ENCODE measurements at regions not wholly inside any gene's neighbourhood (a gene's known extent, or its start where the extent isn't known, plus 50 kb on each side); places are given as distances from the start of the nearest gene placed in this dataset.
A peak's percentile ranks its signal among the peaks of the same experiment; 100 is the strongest.

DNA sequence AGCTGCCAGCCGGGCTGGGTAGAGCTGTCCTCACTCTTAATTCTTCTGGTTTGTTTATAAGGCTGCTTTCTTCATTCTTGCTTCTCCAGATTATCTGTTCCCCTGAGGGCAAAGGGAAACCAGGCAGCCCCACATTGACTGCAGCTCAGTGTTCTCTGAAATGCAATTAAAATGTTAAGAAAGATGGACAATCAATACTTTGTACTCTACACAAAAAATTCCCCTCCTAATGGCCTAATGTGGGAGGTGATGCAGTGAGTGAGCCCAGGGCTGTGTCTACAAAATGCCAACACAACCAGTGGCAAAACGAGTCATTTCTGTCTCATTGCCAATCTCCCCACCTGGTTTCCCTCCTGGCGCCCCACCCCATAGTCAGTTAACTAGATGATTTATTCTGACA, 541.7 kb upstream of the RAB6C start:
- ATAC-seq (no peak), DNase-seq (ENCODE audit: low spot score) (no peak)
- intact Hi-C loops (cut with DNase I): no loop called here

DNA sequence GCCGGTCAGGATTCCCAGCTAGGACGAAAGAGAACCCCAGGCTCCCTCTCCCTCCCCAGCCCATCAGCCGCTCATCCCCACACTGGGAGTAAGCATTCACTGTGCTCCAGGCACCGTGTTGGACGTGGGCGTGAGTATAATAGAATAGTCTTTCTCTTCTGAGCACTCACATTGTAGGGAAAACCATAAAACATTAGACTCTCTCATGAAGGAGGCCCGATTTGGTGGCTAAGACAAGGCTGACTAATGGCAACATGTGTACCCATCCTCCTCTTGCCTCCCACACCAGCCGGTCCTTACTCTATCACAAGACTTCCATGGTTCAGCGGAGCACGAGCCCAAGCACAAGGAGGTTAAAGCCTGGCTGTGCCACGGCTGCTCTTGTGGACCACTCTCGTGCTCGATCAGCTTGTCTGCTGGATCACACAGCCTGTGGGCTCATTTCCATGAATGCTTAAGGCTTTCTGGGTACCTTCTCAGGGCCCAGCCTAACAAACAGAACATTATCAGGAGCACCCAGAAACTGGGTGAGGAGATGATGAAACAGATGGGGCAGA, 540.9 kb upstream of the RAB6C start:
- ATAC-seq: peak; percentile 57
- no peak for DNase-seq (ENCODE audit: low spot score)
- intact Hi-C loops (cut with DNase I): no loop called here

DNA sequence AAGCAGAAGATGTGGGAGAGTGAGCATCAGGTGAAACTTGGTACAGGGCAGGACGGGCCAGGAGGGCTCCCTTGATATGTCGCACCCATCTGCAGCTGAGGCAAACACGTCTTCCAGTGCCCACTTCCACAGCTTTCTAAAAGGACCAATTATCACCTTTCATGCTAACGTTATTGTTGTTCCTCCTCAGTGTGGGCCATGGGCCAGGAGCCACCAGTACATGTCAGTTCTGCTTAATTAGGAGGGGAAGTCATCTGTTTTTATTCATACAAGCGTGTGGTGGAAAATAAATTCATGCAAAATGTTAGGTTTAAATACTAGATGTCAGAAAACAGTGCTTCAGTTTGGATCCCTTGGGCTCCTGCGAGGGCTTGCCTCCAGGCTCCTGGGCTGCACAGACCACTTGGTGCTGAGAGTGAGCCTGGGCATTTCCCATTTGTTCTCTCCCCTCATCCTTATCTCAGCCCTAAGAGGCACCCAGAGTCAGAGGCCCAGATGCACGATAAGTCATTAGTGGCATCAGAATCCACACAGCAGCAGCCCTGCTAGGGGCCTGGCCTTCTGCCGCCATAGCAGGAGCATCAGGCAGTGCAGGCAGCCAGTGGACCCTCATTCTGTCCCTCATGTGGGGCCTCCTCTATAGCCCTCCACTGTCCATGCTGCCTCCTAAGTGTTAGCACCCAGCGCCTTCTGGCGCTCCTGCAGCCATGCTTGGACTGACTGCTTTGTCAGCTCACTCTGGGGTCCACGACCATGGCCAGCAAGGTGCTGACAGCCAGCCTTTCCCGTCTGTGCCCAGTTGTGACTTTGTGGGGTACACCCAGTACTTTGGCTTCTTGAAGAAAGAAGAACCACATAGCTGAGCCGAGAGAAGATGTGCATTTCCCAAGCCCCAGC, 539.8 kb upstream of the RAB6C start:
- ATAC-seq (no peak), DNase-seq (ENCODE audit: low spot score) (no peak)
- intact Hi-C loops (cut with DNase I): no loop called here

DNA sequence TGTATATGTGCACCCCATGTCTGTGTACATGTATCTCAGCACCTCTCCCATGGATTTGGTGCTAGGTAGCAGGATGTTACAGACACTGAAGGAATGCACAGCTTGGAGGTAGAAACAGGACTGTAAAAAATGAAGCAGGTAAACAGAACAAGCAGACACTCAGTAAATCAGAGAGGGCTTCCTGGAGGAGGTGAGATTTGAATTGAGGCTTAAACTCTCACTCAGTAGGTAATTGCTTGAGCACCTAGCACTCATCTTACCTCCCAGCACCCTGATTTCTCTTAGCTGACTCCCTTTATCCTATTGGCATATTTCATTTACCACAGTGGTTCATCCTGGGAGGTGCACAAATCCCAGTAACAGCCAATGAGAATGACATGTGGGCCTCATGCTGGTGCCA, 537.9 kb upstream of the RAB6C start:
- intact Hi-C loops (cut with DNase I): no loop called here
- no peak for ATAC-seq
- no peak for DNase-seq (ENCODE audit: low spot score)

DNA sequence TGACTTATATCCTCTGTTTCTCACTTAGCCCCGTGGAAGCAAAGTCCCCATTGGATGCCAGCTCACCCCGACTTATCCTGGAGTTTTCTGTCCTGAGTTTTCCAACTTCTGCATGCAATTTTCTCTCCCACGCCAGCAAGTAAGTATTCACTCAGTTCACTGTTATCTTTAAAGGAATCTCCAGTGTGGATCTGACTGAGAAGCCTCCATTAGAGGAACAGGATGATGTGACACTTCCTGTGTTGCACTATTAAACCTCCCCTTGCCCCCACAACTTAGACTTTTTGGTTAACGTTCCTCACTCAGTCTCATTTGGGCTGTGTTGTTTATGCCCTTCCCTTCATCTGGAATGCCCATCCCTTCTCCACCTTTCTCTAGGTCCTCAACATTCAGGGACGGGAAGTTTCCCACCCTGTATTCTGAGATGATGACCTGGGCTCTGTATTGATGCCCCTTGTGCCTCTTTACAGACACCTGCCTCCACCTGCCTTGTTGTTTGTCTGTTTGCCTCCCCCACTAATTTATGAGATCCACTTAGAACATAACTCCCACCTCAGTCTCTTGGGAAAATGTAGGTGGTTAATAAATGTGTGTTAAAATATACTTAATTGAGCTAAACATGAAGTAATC, 536.1 kb upstream of the RAB6C start:
- intact Hi-C loops (cut with DNase I): no loop called here
- ATAC-seq (no peak), DNase-seq (ENCODE audit: low spot score) (no peak)

DNA sequence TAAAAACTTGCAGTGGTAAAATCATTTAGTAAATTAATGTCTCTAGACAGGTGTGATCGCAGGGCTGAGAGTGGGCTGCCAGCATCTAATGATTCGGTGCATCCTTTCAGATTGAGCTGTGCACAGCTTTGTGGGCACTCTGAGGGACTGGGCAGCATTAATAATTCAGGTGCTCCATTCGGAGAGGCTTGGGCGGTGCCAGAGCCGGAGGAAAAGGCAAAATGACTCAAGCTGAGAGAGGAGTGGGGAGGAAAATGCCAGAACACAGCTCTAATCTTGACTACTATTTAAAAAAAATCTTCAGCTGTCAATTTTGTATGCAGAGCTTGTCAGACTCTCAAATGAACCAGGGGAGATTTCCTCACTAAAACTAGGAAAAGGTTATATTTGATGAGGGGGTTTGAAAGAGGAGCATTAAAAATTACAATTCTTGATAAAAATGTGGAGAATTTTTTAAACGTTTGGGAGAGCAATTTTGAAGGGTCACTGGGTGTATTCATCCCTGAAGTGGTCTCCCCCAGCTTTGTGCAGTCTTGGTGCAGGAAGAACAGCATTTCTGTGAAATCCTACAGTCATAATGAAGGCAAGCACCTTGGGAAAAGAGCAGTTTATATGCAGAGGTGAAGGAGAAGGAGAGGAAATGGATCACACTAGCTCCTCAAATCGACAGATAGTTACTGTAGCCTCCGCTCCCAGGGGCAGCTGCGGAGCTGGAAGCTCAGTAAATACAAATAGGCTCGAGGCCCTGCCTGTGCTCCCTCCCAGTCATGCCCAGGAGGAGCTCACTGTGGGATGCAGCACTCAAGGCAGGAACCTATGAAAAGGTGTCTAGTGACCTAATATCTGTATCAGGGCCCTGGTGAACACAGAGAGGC, 535.4 kb upstream of the RAB6C start:
- intact Hi-C loops (cut with DNase I): no loop called here
- DNase-seq (ENCODE audit: low spot score): no peak
- no peak for ATAC-seq

DNA sequence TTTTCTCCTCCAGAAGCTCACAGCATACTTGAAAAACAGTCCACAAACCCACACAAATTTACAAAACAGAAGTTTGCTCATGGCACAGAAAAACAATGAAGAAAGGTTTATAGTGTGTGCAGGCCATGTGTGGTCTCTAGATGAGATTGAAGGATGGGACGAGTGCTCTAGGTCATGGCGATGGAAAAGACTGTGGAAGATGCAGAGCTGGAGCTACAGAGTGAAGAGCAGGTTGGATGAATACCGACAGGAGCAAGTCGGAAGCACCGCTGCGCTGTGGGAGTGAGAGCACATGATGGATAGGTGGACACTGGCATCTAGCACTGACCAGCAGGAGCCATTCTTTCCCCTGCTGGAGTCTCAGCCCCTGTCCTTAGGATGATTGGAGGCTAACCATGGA, 534.7 kb upstream of the RAB6C start:
- DNase-seq (ENCODE audit: low spot score) (no peak), ATAC-seq (no peak)

DNA sequence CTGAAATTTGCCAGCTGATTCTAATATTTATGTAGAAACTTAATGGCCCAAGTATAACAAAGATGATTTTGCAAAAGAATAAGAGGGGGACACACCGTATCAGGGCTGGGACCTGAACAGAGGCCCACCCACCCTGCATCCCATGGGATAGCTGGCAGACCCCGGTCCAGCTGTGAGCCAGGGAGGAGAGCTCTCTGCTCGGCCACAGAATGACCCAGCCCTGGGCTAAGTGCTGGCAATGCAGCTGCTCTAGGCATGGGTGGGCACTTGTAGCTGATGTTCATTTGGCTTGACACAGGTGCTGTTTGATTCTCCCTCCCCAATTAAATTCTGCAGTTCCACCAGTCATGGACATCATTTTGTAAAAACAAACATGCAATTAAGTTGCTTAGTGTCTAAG, 522.8 kb upstream of the RAB6C start:
- DNase-seq (ENCODE audit: low spot score) (no peak), ATAC-seq (no peak)
- intact Hi-C loops (cut with DNase I): no loop called here

More for the DNA sequence above, 534.7 kb upstream of the RAB6C start:
- intact Hi-C loops (cut with DNase I): no loop called here

DNA sequence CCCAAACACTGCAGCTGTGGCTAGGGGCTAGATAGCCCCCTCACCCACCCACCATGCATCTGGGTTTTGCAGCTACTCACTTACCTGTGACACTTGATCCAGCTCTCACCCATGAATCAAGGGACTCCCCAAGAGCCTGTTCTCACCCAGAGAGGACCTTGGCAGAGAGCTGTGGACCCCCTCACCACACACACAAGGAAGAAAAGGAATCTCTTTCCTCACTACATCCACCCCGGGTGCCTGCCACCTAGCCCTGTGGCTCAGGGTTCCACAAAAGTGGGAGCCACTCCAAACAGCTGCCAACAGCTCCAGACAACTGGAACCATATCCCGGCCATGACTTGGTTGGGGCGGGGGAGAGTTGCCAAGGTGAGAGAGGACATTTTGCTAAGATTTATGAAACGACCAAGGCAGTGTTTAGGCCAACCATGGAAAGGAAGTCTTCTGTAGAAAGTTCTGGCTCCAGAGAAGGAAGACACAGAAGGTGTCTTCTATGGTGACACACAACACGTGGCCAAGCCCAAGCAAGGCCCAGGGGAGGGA, 522.1 kb upstream of the RAB6C start:
- ATAC-seq (no peak), DNase-seq (ENCODE audit: low spot score) (no peak)
- intact Hi-C loops (cut with DNase I): no loop called here

DNA sequence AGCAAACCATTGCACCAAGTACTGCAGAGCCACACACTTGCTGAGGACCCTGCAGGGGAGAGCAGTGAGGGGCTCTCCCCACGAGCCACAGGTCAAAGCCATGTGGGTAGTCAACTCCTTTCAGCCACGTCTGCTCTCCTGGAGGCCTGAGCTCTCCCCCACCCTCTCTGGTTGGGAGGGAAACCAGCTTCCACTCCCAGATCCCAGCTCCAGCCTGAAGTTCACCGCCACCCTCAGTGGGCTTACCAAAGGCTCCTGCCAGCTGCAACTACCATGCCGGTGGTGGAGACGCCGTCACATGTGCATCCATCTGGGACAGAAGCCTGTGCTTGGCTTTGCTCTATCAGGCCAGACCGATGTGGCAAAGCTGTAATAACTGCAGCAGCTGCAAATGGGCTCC, 521.5 kb upstream of the RAB6C start:
- ATAC-seq: no peak
- intact Hi-C loops (cut with DNase I): no loop called here
- DNase-seq (ENCODE audit: low spot score): no peak

DNA sequence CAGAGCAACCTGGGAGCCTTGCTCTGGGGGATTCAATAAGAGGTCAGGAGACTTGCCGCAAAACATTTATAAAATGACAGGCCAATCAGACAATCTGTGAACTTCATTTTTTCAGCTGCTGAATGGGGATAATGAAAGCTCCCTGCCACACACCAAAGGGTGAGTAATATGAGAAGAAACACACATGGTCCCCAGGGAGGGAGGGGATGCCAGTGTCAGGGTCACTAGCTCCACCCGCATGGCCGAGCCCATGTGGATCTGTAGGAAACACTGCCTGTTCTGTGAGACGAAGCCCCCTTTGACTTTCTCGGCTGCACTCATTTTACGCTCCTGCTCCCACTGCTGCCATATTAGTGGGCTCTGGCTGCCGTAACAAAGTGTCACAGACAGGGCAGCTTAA, 521.0 kb upstream of the RAB6C start:
- ATAC-seq (no peak), DNase-seq (ENCODE audit: low spot score) (no peak)
- intact Hi-C loops (cut with DNase I): no loop called here

DNA sequence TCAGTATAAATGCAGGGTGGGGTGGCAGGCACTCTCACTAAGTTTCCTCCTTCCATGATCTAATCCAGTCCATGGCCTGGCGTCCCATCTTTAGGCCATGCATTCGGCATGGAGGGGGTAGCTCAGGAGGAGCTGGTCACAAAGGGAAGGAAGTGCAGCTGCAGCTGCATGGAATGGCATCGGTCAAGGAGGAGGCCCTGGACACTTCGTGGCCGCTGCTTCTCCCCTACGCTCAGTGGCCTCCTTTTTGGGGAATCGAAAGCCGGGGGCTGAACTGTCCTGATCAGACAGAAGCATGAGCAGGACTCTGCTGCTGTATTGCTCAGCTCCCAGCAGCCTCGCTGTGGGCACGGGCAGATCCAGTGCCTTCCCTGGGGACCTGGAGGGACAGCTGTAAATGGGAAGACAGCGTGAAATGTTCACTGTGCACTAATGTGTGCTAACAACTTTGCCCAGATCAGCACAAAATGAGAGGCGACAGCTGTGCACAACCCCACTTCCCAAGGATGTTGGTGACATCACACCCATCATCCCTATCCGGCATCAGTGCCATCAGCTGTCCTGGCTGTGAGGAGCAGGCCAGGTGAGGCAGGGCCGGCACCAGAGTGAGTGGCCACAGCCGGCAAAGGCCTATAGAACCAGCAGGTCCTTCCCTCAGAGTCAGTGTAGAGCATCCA, 520.1 kb upstream of the RAB6C start:
- intact Hi-C loops (cut with DNase I): no loop called here
- peak; percentile 34 for ATAC-seq
- no peak for DNase-seq (ENCODE audit: low spot score)

DNA sequence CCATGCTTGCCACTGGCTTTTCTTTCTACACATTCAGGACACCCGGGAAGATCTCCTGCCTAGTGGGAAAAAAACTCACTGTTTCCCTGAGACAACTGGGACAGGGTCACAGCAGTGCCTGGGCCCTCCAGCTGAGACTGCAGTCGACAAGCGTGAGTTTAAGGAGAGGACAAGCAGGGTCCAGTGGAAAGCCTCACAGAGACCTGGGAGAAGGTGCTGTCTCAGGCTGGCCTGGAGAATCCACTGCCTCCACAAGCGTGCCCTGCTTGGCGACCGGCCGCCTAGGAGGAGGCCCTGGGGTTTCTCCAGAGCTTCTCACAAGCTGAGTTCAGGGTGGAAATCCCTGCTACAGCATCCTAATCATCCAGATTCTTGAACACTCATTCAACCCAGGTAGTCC, 519.6 kb upstream of the RAB6C start:
- intact Hi-C loops (cut with DNase I): no loop called here
- DNase-seq (ENCODE audit: low spot score) (no peak), ATAC-seq (no peak)

DNA sequence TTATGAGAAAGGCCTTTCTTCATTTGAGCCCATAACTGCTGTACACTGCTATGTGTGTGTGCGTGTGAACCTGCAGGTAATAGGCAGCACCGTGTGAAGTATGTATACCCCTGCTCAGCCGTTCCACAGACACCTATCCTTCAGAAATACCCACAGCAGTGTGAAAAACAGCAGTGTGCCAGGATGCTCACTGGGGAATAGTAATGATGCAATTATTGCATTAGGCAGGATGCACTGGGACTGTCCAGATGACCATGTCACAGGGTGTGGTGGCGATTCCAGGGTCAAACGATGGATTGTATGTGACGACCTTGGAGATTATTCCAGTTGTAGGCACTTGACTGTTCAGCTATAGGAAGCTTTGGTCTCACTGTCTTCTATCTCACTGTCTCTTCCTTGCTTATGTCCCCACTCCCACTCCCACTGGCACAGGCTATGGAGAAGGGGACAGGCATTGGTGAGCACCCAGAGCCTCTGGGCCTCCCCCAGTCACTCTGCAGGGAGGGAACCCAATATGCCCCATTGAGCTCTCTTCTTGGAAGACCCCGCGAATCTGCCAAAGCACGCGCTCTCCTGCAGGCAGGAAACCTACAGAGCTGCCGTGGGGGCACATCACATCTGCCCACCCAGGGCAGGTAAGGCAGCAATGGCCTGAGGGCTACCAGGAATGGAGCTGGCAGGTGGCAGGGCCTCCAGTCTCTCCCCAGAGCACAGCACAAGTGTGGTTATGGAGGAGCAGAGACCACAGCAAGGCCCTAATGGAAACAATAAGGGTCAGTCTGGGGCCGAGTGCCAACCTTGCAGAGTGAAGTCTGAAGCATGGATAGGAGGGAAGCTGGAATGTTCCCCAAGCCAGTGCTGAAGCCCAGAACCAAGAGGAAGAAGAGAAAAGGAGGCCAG, 518.9 kb upstream of the RAB6C start:
- ATAC-seq (no peak), DNase-seq (ENCODE audit: low spot score) (no peak)
- intact Hi-C loops (cut with DNase I): no loop called here

DNA sequence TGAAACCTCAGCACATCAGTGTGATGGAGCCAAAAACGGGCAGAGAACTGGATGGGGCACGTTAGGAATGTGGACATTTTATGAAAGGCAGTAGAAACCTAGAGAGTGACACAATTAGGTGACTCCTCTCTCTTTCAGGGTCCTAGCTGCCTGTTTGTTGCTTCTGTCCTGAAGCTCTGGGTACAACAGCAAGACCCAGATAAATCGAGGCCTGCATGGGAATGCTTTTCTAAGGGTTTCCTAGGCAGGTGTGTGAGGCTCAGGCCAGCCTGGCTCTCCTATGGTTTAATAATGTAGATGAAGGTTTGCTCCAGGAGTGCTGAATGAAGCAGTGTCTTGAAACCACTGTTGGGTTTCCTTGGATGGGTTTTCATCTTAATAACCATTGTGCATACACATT, 517.1 kb upstream of the RAB6C start:
- intact Hi-C loops (cut with DNase I): no loop called here
- ATAC-seq (no peak), DNase-seq (ENCODE audit: low spot score) (no peak)

DNA sequence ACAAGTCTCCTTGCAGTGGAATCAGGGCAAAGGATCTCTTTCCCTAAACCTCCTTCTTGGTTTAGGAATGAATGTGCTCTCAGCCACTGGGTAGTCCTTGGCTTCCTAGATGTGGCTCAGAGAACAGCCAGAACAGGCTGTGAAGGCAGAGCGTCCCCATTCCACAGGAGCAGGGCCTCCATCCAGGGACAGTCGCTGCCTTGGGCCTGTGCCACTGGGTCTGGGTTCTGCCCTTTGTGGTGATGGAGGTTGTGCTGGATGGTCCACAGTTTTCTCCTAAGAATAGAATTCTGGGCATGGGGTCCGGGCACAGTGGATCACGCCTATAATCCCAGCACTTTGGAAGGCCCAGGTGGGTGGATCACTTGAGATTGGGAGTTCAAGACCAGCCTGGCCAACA, 516.5 kb upstream of the RAB6C start:
- DNase-seq (ENCODE audit: low spot score): no peak
- intact Hi-C loops (cut with DNase I): no loop called here
- ATAC-seq: no peak

DNA sequence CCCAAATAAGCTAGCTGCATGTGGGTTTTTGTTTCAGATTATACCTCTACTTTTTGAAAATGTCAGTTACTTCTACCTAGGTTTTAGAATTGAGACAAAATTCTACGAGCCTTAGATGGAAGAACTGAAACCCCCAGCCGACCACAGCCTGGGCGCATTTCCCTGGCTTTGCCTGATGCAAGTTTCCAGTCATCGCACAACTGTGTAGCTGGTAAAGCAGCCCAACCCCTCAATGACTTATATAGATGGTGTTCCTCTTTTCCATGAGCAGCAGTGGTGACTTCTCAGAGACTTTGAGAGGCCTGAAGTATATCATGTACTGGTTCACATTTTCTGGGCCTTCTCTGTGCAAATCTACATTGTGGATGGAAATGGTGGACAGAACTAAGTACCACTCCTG, 515.4 kb upstream of the RAB6C start:
- ATAC-seq (peak; percentile 41), DNase-seq (ENCODE audit: low spot score) (no peak)
- intact Hi-C loops (cut with DNase I): no loop called here

DNA sequence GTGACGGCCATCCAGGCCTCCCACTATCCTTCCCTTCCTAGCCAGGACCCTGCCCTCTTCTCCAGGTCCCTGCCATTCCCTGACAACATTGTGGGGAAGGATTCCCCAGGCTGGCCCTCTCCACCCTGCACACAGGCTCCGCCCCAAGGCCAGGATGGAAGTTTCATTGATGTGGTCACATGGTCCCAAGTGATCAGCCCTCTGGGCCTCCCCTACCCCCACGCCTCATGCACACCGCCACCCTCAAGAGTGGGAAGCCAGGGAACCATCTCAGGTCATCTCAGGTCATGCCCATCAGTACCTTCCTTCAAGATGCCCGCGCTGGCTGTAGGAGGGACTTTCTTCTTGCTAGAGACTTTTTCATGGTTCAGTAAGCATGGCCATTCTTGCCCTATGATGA, 514.8 kb upstream of the RAB6C start:
- DNase-seq (ENCODE audit: low spot score) (no peak), ATAC-seq (no peak)
- intact Hi-C loops (cut with DNase I): no loop called here

All from sciatic nerve (tissue), 2 donors.